Mesodermal cell (in vitro differentiated cells): ENCODE measurements at regions not wholly inside any gene's neighbourhood (a gene's known extent, or its start where the extent isn't known, plus 50 kb on each side); places are given as distances from the start of the nearest gene placed in this dataset.

ENCODE experiments used
- H3K27ac ChIP-seq: 2 replicates; pipeline ENCODE4 v1.7.0; 2013; ENCODE audit warnings: mild to moderate bottlenecking, low read depth, low read length, moderate library complexity; ENCODE audit not compliant: severe bottlenecking
- H3K36me3 ChIP-seq: 2 replicates; pipeline ENCODE4 v1.7.1; 2013; ENCODE audit warnings: mild to moderate bottlenecking, low read length, moderate library complexity; ENCODE audit not compliant: control insufficient read depth, insufficient read depth
- H3K4me1 ChIP-seq: one replicate; pipeline ENCODE4 v1.7.1; 2013; ENCODE audit warnings: mild to moderate bottlenecking, low read length; ENCODE audit not compliant: insufficient read depth, control insufficient read depth, poor library complexity, severe bottlenecking
- H3K4me3 ChIP-seq: 2 replicates; pipeline ENCODE4 v1.7.0; 2013; ENCODE audit warnings: low read length, control low read depth, mild to moderate bottlenecking; ENCODE audit not compliant: insufficient read depth, poor library complexity, severe bottlenecking; ENCODE audit errors: extremely low read depth
- H3K9me3 ChIP-seq: 2 replicates; pipeline ENCODE4 v1.7.1; 2013; ENCODE audit warnings: mild to moderate bottlenecking, low read length, moderate library complexity; ENCODE audit not compliant: control insufficient read depth
- WGBS, 2 experiments: methylation state at CpG; one replicate each; pipeline ENCODE4 v1.1.5; 2013; ENCODE audit warnings: missing lambda C conversion rate in 2 of 2; ENCODE audit not compliant: insufficient coverage in 2 of 2; 5-methylcytosine and 5-hydroxymethylcytosine counted together

DNA sequence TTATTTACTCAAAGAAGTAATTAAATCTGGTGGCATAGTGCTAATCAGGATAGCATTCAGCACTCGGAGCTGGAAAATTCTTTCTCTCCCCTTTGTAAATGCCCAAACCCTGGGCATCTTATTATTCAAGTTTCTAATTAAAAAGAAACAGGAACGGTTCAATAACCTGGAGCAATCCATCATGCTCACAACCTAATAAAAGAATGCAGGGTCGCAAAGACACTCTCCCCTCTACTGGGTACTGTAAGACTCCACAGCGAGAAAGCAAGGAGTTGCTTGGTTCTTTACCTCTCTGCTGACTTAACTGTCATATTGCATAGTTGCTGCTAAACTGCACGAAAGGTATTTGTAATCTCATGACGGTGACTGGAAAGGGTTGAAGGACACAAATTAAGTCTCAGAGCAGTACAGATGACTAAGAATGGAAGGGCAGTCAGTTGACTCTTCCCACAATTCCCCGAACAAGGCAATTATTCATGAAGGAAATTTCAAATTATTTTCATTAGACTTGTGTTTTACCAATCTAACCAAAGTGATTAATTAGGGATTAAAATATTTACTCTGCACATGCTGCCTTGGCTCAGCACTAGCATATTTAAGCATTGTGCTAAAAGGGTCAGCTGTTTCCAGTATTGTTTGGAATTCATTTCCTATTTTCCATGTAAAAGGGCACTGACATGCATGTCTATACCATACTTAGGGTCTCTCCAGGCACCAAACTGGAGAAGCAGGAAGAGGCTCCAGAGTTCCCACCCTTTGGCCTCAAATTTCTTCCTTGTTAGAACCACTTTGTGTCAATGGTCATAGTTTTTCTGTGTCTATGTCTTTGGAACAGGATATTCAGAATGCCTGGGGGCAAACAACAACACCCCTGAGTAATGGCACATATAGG is 182.2 kb downstream of the EXOC5 start:
- 81 to 96% methylated on average over 5 to 6 of the region's 7 CpGs for WGBS, 2 experiments

DNA sequence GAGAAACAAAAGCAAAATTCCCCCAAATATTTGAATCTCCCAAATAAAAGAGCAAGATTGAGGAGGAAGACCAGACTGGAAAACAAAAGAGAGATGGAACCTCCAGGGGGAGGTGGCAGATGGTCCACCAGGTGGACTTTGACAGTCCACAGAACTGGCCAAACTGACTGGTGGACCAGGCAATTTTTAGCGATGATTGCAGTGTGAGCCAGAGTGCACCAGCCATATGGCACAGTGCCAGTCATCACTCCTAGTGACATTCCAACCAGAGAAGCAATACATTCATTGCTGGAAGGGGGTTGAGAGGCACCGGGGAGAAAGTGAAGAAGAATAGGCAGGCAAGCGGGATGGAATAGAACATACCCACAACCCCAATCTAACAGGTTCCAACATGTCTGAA is 182.9 kb downstream of the EXOC5 start:
- no peaks in the 10 kb centered on the region for H3K36me3 ChIP-seq
- no peaks in the 10 kb centered on the region for H3K9me3 ChIP-seq
- H3K4me3 ChIP-seq = no peak overlapping the region
- no peaks in the 10 kb centered on the region for H3K4me1 ChIP-seq
- 88 to 100% methylated on average over 1 of the region's 3 CpGs for WGBS, 2 experiments
- H3K27ac ChIP-seq = no peak overlapping the region

More for the DNA sequence above, 182.2 kb downstream of the EXOC5 start:
- no peak overlapping the region for H3K4me3 ChIP-seq
- no peaks in the 10 kb centered on the region for H3K9me3 ChIP-seq
- H3K4me1 ChIP-seq = no peaks in the 10 kb centered on the region
- no peak overlapping the region for H3K27ac ChIP-seq
- no peaks in the 10 kb centered on the region for H3K36me3 ChIP-seq

DNA sequence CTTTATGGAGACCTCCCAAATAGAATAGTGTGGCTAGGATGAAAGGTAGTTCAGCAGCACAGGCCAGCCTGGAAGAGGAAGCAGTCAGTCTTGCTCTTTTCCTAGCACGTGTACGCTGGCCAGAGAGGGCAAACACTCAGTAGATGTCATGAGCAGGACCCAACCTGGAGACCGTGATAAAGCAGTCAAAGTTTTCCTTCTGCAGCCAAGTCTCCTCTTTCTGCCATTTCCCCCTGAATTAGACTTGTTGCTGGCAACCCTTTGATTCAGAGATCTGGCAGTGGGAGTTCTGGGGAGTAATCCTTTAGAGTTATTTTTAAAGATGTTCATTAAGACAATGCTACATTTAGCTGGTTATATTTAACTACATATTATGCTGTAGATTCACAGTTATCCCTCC is 183.7 kb downstream of the EXOC5 start:
- H3K36me3 ChIP-seq = no peaks in the 10 kb centered on the region
- H3K4me3 ChIP-seq = no peak overlapping the region
- no peaks in the 10 kb centered on the region for H3K9me3 ChIP-seq
- H3K27ac ChIP-seq = no peak overlapping the region
- H3K4me1 ChIP-seq = no peaks in the 10 kb centered on the region
- 95 to 96% methylated on average over 2 to 3 of the region's 3 CpGs for WGBS, 2 experiments

DNA sequence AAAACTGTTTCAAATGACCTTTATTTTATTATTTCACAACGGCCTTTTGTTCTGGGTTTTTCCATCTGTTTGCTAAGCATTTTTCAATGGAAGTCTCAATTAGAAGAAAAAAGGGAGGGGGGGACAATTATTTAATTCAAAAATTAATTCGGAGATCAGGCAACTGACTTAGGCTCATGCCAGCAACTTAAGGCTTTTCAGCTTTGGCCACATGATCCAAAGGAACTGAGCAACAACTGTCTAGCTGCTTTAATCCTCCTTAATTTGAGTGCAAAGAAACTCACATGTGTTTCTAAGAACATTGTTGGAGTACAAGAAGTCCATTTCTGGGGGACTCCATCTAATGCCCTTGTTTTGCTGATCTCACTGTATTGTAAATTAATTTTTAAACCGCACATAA is 188.0 kb downstream of the EXOC5 start:
- Histone ChIP-seq H3K36me3 (no peaks in the 10 kb centered on the region), H3K9me3 (no peaks in the 10 kb centered on the region), H3K27ac (no peak overlapping the region), H3K4me3 (no peak overlapping the region), H3K4me1 (no peaks in the 10 kb centered on the region)
- WGBS, 2 experiments = 100% methylated on average over 1 of the region's 3 CpGs

DNA sequence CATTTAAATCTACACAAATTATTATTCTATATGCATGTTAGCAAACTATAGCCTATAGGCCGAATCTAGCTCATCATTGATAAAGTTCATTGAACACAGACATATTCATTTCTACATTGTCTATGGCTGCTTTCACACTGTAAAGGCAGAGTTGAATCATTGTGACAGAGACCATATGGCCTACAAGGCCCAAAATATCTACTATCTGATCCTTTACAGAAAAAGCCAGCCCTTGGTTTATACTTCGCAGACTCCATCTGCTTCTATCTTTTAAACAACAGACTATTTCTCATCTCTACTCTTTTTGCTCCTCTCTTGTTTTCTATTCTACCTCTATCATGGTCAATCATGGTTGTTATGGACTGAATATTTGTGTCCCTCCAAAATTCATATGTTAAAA is 190.7 kb downstream of the EXOC5 start:
- Histone ChIP-seq H3K4me1 (no peaks in the 10 kb centered on the region), H3K9me3 (no peaks in the 10 kb centered on the region), H3K27ac (no peak overlapping the region), H3K4me3 (no peak overlapping the region), H3K36me3 (no peaks in the 10 kb centered on the region)
- 70 to 75% methylated on average over 2 of the region's 2 CpGs for WGBS, 2 experiments

DNA sequence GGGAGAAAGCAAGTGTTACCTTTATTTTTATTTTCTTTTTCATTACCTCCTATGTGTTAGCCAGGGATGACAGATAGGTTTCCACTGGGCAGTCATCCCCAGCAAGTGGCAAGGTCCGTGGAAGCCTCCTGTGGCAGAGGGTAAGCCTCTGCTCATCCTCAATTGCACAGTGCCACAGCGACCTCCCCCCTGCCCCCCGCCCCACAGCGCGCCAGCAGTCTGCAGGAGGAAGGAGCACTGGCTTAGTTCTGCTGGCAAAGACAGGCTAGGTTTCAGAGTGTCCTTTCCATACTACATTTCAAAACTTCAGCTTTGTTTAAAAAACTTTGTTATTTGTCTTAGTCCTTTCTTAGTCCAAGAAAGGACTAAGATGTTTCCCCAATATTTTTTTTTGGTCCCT is 194.7 kb downstream of the EXOC5 start:
- H3K27ac ChIP-seq = no peak overlapping the region
- 75 to 100% methylated on average over 1 to 2 of the region's 5 CpGs for WGBS, 2 experiments
- no peaks in the 10 kb centered on the region for H3K36me3 ChIP-seq
- no peaks in the 10 kb centered on the region for H3K9me3 ChIP-seq
- H3K4me3 ChIP-seq = no peak overlapping the region
- H3K4me1 ChIP-seq = no peaks in the 10 kb centered on the region

DNA sequence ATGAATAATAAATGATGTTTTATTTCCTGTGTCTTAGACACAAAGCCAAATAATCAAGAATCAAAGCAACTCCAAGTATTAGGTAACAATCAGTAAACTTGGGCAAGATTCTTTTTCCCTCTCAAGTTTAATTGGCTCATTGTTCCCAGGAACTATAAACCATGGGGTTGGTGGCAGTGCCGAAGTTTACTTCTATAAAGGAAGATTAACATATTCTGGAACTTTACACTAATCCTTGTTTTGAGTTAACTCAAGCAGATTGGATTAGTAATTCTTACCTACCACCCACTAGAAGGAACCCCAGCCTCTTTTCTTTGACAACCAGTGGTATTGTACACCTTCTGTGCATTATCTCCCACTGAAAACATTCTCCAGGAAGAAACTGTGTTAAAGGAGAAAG is 197.1 kb downstream of the EXOC5 start:
- Histone ChIP-seq H3K27ac (no peak overlapping the region), H3K9me3 (no peaks in the 10 kb centered on the region), H3K4me3 (no peak overlapping the region), H3K4me1 (peaks cover 7% of the 10 kb centered on the region), H3K36me3 (no peaks in the 10 kb centered on the region)
- no CpG with 5 or more reads among the region's 1 CpG for WGBS, 2 experiments

DNA sequence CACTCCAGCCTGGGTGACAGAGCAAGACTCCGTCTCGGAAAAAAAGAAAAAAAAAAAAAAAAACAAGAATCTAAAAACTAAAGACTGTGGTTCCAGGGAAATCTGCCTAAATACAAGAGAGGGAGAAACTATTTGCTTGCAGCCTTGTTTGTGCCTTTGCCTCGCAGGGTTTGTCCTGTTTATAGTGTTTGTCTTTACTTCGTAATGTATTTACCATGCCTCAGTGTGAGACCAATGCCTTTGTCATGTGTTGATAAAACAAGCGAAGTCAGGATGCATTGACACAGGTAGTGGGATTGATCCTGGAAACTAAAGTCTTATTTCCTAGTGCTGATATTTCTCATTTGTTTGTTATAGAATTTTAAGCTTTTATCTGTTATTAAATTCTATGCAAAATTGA is 199.0 kb downstream of the EXOC5 start:
- Histone ChIP-seq H3K9me3 (no peaks in the 10 kb centered on the region), H3K36me3 (no peaks in the 10 kb centered on the region), H3K4me3 (no peak overlapping the region), H3K27ac (no peak overlapping the region), H3K4me1 (peaks cover 8% of the 10 kb centered on the region)
- WGBS, 2 experiments = 55 to 72% methylated on average over 1 to 3 of the region's 5 CpGs

DNA sequence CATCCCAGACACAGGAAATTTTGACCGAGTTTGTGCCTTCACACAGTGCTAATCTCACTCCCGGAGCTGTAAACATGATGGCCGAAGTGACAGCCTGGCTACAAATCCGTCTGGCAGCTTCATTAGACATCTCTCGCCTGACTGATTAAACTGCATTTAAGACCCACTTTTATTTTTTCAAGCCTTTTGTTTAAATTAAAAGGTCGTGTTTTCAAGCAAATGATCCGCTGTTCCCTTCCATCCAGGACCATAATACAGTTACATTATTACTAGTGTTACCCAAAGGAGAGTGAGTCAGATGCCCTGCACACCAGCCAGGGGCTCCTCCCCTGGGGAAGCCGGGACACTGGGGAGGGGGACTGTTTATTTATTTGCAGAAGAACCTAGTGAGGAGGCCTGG is 200.2 kb downstream of the EXOC5 start:
- Histone ChIP-seq H3K36me3 (no peaks in the 10 kb centered on the region), H3K4me1 (peaks cover 11% of the 10 kb centered on the region), H3K27ac (no peak overlapping the region), H3K4me3 (no peak overlapping the region), H3K9me3 (no peaks in the 10 kb centered on the region)
- WGBS, 2 experiments = 59 to 66% methylated on average over 5 of the region's 8 CpGs

DNA sequence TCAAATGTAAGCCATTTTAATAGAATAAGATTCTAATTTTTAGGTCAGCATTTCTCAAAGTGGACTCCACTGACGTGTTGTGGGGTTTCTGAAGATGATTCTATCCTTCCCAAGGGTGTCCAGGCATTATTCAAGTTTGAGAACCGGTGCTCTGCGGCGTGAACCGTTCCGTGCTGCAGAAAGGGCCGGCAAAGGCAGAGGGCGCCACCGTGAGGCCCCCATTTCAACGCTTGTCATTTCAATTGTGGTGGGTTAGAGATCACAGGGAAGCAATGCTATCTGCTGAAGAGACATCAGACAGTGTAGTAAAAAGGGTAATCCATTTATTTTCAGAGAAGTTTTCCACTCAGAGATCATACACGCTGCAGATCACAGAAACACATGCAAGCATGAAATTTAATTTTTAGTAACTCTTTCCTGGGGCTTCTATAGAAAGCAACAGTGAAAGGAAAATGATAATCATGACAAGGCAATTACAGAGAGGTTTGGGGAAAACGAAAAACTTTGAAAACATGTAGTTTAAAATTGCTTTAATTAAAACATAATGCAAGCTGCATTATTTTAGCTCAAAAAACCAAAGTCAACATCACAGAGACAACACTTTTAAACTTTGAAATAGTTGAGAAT is 201.7 kb downstream of the EXOC5 start:
- H3K4me1 ChIP-seq = peaks cover 11% of the 10 kb centered on the region
- H3K36me3 ChIP-seq = no peaks in the 10 kb centered on the region
- 4% methylated on average over 9 of the region's 12 CpGs; no CpG with 5 or more reads in 1 of the 2 experiments for WGBS, 2 experiments
- H3K4me3 ChIP-seq = no peak overlapping the region
- H3K27ac ChIP-seq = no peak overlapping the region
- H3K9me3 ChIP-seq = no peaks in the 10 kb centered on the region

DNA sequence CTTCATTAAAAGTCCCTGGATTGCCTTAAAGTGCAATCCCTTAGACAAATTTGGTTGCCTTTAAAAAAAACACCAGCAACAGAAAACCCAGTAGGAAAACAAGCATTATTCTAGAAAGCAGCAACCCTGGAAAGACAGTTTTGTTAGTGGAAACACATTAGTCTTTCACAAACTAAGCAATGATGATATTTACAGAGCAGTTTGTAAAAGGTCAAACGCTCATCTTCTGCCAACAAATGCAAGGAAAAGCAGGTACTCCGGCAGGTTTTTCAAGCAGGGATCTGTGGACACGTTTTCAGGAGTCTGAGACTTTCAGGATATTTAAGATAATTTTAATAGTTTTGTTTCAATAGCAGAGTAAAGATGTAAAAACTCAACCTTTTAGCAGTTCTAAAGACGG is 202.2 kb downstream of the EXOC5 start:
- no CpG with 5 or more reads among the region's 4 CpGs for WGBS, 2 experiments
- H3K27ac ChIP-seq = no peak overlapping the region
- no peaks in the 10 kb centered on the region for H3K9me3 ChIP-seq
- no peaks in the 10 kb centered on the region for H3K36me3 ChIP-seq
- peaks cover 11% of the 10 kb centered on the region for H3K4me1 ChIP-seq
- no peak overlapping the region for H3K4me3 ChIP-seq
